Panc1 (cell line): ENCODE measurements at regions not wholly inside any gene's neighbourhood (a gene's known extent, or its start where the extent isn't known, plus 50 kb on each side); places are given as distances from the start of the nearest gene placed in this dataset.

Experiments used
- ATAC-seq: fragments of 200-7000 bp; cut with Tn5 transposase; 2 replicates; pipeline ENCODE4 v1.9.1; 2020; ENCODE audit warnings: mild to moderate bottlenecking, moderate library complexity
- BruUV-seq: library from RNA; stranded (reverse); fragments of 400-500 nt; replicated peaks from 2 replicates; lab custom pipeline; 2021; lab: Mats Ljungman, UMichigan
- CTCF ChIA-PET: fragments of 300-600 bp; sonication (Branson Sonifier 250); formaldehyde crosslinking; loops from one replicate; lab custom pipeline; 2022; ENCODE audit warnings: antibody characterized with exemption; lab: Charles Lee
- POLR2A ChIA-PET: fragments of 300-600 bp; sonication (Branson Sonifier 250); formaldehyde crosslinking; loops from one replicate; lab custom pipeline; 2022; ENCODE audit warnings: antibody characterized with exemption; lab: Charles Lee
- DNase-seq: peaks from one replicate; pipeline ENCODE4 v3.0.0-alpha.2; 2010; ENCODE audit warnings: low read depth, low spot score
- H3K27ac ChIP-seq: 2 replicates; pipeline ENCODE4 v1.5.1; 2011; ENCODE audit warnings: mild to moderate bottlenecking, low read length, inconsistent platforms
- H3K27me3 ChIP-seq: fragments of 200-500 bp; sonication (Bioruptor generic); 2 replicates; pipeline ENCODE4 v1.6.0; 2014; ENCODE audit warnings: low read length, inconsistent platforms; ENCODE audit not compliant: control insufficient read depth, insufficient read depth
- H3K36me3 ChIP-seq: fragments of 200-500 bp; sonication (Bioruptor generic); 2 replicates; pipeline ENCODE4 v1.5.1; 2014; ENCODE audit warnings: inconsistent platforms, mild to moderate bottlenecking, low read length, moderate library complexity; ENCODE audit not compliant: control insufficient read depth, insufficient read depth
- H3K4me1 ChIP-seq: 2 replicates; pipeline ENCODE4 v1.5.1; 2011; ENCODE audit warnings: inconsistent platforms, mild to moderate bottlenecking, low read length, moderate library complexity; ENCODE audit not compliant: control insufficient read depth, insufficient read depth
- H3K4me3 ChIP-seq, 2 experiments: 2 replicates each; pipeline ENCODE4 v1.5.1; 2011 to 2012; ENCODE audit warnings: low read depth in 2 of 2, low read length in 2 of 2, mild to moderate bottlenecking in 2 of 2, inconsistent platforms in 1 of 2, moderate library complexity in 1 of 2
- H3K9me3 ChIP-seq: fragments of 200-500 bp; sonication (Bioruptor generic); 2 replicates; pipeline ENCODE4 v1.5.1; 2014; ENCODE audit warnings: low read depth, mild to moderate bottlenecking, inconsistent platforms, low read length, moderate library complexity; ENCODE audit not compliant: control insufficient read depth, insufficient read depth
- CTCF ChIP-seq: fragments of 450-650 bp; IDR thresholded peaks from 2 replicates; pipeline ENCODE4 v1.5.1; 2017; ENCODE audit warnings: mild to moderate bottlenecking
- POLR2AphosphoS5 ChIP-seq: IDR thresholded peaks from 2 replicates; pipeline ENCODE4 v1.6.1; 2012; ENCODE audit warnings: mild to moderate bottlenecking, low read depth, low read length, moderate library complexity
- REST ChIP-seq, 2 experiments: IDR thresholded peaks; 2 replicates each; pipeline ENCODE4 v1.6.1; 2011 to 2012; ENCODE audit warnings: low read depth in 2 of 2, control low read depth in 1 of 2, low read length in 1 of 2, mild to moderate bottlenecking in 1 of 2, moderate library complexity in 1 of 2; ENCODE audit not compliant: insufficient read depth in 1 of 2
- SIN3A ChIP-seq: IDR thresholded peaks from 2 replicates; pipeline ENCODE4 v1.6.1; 2012; ENCODE audit warnings: low read depth, mild to moderate bottlenecking, low read length, moderate library complexity, borderline replicate concordance; ENCODE audit not compliant: insufficient read depth
- TCF7L2 ChIP-seq: IDR thresholded peaks from 2 replicates; pipeline ENCODE4 v1.6.1; 2011; ENCODE audit warnings: mild to moderate bottlenecking, low read depth, low read length, inconsistent platforms
- in situ Hi-C: cut with HindIII; loops from 2 replicates; pipeline ENCODE4 v1.10.0; 2016; ENCODE audit warnings: low sequenced_read_pairs, low pct_unique_long_range_greater_than_20kb
- intact Hi-C: fragments of 100-400 bp; cut with micrococcal nuclease; formaldehyde crosslinking; loops from one replicate; pipeline ENCODE4 v1.10.0; 2022; ENCODE audit not compliant: unreplicated experiment

- POLR2A ChIA-PET: no interaction called here
- ATAC-seq (no peak), DNase-seq (no peak)
- no peaks in the 10 kb centered on the region for H3K36me3 ChIP-seq
- CTCF ChIA-PET: no interaction called here
- in situ Hi-C loops (no loop called here), intact Hi-C loops (no loop called here)
- no peaks in the 10 kb centered on the region for H3K27me3 ChIP-seq
- H3K27ac ChIP-seq: no peak overlapping the region
- H3K4me3 ChIP-seq: no peak overlapping the region
- no TSS peak for BruUV-seq
- TF ChIP-seq POLR2AphosphoS5 (no peak), TCF7L2 (no peak)
- no peaks in the 10 kb centered on the region for H3K4me1 ChIP-seq
- no peaks in the 10 kb centered on the region for H3K9me3 ChIP-seq
Measured at GRCh38 chr3:31035681-31036080, 141.2 kb upstream of the GADL1 start.

- Histone ChIP-seq H3K27me3 (no peaks in the 10 kb centered on the region), H3K4me1 (no peaks in the 10 kb centered on the region), H3K4me3 (no peak overlapping the region), H3K9me3 (no peaks in the 10 kb centered on the region), H3K27ac (no peak overlapping the region), H3K36me3 (no peaks in the 10 kb centered on the region)
- in situ Hi-C loops (no loop called here), intact Hi-C loops (no loop called here)
- BruUV-seq: no TSS peak
- TF ChIP-seq POLR2AphosphoS5 (no peak), SIN3A (no peak), REST (IDR thresholded peaks at IDR 0.05; ENCODE audit: insufficient read depth in 1 of 2, low read depth in 2 of 2, low read length in 1 of 2) (no peak), TCF7L2 (no peak), CTCF (no peak)
- CTCF ChIA-PET: no interaction called here
- DNase-seq: no peak
- POLR2A ChIA-PET: no interaction called here
- ATAC-seq: no peak
Measured at GRCh38 chr3:31038086-31038739, 143.8 kb upstream of the GADL1 start.

- CTCF ChIA-PET: no interaction called here
- POLR2A ChIA-PET: no interaction called here
- TF ChIP-seq TCF7L2: no peak
- TF ChIP-seq REST (IDR thresholded peaks at IDR 0.05; ENCODE audit: insufficient read depth in 1 of 2, low read depth in 2 of 2, low read length in 1 of 2): no peak
- TF ChIP-seq POLR2AphosphoS5: no peak
- TF ChIP-seq SIN3A: no peak
- no peak for TF ChIP-seq CTCF
- H3K27me3 ChIP-seq: no peaks in the 10 kb centered on the region
- BruUV-seq: no TSS peak
- H3K27ac ChIP-seq: no peak overlapping the region
- in situ Hi-C loops: no loop called here
- DNase-seq (no peak), ATAC-seq (no peak)
- H3K4me3 ChIP-seq: no peak overlapping the region
- intact Hi-C loops: no loop called here
- no peaks in the 10 kb centered on the region for H3K36me3 ChIP-seq
- H3K4me1 ChIP-seq: no peaks in the 10 kb centered on the region
- no peaks in the 10 kb centered on the region for H3K9me3 ChIP-seq
Measured at GRCh38 chr3:31039145-31039544, 144.7 kb upstream of the GADL1 start.
